OCI-LY7 (cell line): ENCODE measurements at regions not wholly inside any gene's neighbourhood (a gene's known extent, or its start where the extent isn't known, plus 50 kb on each side); places are given as distances from the start of the nearest gene placed in this dataset.

Source experiments
- EZH2phosphoT487 ChIP-seq: fragments of 200-600 bp; sonication (generic); IDR thresholded peaks from 2 replicates; pipeline ENCODE4 v1.6.1; 2018; ENCODE audit warnings: low read depth, borderline replicate concordance, mild to moderate bottlenecking, mixed run types, antibody characterized with exemption, low read length, moderate library complexity, mixed read lengths
- TF ChIP-seq, protein P1 (sequence below): fragments of 200-600 bp; sonication (generic); conservative IDR thresholded peaks from 2 replicates; pipeline ENCODE4 v1.5.1; 2014; ENCODE audit warnings: mild to moderate bottlenecking, antibody characterized with exemption, low read length, moderate library complexity, mixed read lengths

DNA sequence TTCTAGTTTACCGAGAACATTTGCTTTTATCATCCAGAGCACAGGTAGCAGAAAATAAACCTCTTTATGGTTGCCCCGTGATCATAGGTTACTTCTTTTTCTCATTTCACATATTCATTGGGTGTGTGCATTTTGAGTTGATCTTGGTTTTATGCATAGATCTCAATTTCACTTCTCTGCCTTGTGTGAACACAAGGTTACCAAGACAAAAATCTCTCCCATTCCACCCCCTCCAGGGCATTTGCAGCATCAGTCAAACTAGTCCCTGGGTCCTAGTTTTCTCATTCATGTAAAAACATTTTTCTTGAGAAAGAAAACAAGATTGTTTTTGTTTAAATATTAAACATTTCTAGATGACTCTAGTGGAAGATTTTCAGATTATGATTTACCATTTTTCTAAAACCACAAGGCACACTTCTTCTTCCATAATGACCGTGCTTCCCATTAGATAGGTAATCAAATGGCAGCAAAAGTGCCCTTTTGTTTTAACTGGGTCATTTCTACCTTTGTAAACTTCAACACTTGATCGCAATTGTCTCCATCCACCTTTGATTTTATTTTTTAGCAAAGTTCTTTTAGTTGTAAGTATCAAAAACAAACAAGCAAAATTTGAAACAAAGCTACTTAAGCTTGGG, 526.6 kb upstream of the CADM1 start:
- TF ChIP-seq, protein P1, sequence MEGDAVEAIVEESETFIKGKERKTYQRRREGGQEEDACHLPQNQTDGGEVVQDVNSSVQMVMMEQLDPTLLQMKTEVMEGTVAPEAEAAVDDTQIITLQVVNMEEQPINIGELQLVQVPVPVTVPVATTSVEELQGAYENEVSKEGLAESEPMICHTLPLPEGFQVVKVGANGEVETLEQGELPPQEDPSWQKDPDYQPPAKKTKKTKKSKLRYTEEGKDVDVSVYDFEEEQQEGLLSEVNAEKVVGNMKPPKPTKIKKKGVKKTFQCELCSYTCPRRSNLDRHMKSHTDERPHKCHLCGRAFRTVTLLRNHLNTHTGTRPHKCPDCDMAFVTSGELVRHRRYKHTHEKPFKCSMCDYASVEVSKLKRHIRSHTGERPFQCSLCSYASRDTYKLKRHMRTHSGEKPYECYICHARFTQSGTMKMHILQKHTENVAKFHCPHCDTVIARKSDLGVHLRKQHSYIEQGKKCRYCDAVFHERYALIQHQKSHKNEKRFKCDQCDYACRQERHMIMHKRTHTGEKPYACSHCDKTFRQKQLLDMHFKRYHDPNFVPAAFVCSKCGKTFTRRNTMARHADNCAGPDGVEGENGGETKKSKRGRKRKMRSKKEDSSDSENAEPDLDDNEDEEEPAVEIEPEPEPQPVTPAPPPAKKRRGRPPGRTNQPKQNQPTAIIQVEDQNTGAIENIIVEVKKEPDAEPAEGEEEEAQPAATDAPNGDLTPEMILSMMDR: no peak
- no peak for TF ChIP-seq EZH2phosphoT487
